G401 (cell line): ENCODE measurements at regions not wholly inside any gene's neighbourhood (a gene's known extent, or its start where the extent isn't known, plus 50 kb on each side); places are given as distances from the start of the nearest gene placed in this dataset.
"Not testable (repeated sequence)": the region's sequence is repeated elsewhere in the genome, so short reads cannot be mapped to it uniquely, and the experiment has no call there.

Source experiments
- DNase-seq: peaks from one replicate; pipeline ENCODE4 v3.0.0-alpha.2; 2015; ENCODE audit warnings: low spot score
- in situ Hi-C: cut with HindIII; loops from 2 replicates; pipeline ENCODE4 v1.10.0; 2016; ENCODE audit warnings: low sequenced_read_pairs, mixed read lengths

DNA sequence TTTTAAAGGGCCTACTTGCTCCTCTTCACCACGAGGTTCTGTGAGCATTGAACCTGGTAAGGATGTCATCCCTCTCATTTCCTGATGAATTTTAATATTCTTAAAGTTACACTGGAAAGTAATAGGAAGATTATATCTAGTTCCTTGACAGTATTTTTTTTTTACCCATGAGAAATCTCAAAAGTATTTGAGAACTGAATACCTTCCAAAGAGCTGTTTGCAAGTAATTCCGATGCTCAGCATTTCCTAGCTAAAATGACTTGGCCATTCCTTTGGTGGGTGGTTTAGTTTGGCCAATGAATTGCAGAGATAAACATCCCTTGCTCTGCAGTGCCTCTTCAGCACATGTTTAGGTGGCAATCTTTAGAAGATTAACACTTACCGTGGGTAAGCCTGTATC, 110.2 kb upstream of the WDR1 start:
- in situ Hi-C loops: no loop called here
- no peak for DNase-seq

DNA sequence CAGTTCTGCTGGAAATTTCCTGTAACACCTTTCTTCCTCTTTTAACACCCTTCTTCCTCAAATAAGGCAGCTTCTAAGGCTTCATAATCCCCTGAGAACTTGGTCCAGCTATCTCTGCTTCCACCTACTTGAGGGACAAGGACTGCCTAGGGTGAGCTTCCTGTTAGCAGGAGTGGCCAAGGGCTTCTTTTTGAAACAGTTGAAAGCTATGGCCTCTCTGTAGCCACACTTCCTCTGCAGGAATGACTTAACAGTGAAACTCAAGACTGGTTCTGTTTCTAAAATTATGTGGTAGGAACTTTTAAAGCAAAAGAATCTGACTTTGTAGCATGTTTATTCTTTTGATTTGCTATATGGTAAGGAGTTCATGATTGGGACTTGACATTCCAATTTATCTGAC, 108.5 kb upstream of the WDR1 start:
- in situ Hi-C loops: no loop called here
- no peak for DNase-seq

DNA sequence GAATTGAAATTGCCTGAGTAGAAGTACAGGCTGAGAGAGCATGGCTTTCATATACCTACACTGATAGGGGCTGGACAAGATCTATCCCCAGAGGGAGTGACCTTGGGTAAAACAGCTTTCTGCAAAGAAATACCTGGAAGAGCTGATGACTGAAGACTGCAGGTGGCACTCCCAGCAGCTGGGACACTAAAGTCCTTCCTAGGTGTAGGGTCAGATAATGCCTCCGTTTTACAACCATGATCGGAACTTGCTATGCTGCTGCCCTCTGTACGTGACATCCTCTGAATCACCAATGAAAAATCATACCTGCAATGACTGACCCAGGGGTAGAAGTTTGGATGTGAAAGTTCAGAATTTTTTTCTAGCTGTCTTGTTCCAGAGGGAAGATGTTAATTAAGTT, 107.2 kb upstream of the WDR1 start:
- no peak for DNase-seq
- in situ Hi-C loops: no loop called here

DNA sequence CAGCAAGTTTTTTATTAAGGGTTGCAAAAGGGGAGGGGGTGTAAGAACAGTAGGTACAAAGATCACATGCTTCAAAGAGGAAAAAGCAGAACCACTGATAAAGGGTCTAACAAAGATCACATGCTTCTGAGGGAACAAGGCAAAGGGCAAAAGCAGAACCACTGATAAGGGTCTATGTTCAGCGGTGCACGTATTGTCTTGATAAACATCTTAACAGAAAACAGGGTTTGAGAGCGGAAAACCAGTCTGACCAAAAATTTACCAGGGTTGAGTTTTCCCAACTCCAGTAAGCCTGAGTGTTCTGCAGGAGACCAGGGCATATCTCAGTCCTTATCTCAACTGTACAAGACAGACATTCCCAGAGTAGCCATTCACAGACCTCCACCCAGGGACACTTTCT, 96.9 kb upstream of the WDR1 start:
- in situ Hi-C loops: not testable (repeated sequence)

DNA sequence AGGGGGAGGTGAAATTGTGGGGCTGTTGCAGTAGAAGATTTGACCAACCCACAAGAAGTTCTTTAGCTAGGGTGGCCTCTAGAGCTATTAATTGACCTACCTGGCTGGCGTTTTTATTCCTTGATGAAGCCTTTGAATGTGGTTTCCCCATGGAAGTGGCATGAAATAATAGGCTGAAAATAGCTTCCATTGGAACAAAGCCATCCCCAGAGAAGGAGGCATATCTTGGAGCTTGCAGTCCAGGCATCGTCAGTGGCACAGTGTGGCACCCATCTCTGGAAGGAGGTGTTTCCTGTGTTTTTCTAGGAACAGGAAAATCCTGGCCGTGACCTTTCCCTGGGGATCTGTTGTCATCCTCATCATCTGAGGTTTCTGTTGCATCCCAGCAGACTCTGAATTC, 96.3 kb upstream of the WDR1 start:
- DNase-seq: no peak
- in situ Hi-C loops: no loop called here

More for the DNA sequence above, 96.9 kb upstream of the WDR1 start:
- not testable (repeated sequence) for DNase-seq

DNA sequence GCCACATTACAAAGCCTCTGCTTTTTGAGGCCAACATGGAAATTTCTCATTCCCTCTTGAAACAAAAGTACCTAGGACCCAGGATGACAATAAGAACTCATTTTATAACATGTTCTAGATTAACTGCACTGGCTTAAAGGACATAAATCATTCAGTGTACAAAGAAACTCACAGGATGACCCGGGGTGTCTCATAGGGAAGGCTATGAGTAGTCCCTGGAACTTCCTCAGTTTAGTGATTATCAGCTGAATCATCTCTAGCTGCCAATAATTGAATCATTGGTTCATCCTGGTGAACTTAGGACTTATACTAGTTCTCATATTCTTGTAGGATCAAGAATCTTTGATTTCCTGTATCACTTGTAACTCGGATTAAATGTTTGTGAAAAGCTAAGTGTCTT, 95.8 kb upstream of the WDR1 start:
- in situ Hi-C loops: no loop called here
- DNase-seq: no peak

DNA sequence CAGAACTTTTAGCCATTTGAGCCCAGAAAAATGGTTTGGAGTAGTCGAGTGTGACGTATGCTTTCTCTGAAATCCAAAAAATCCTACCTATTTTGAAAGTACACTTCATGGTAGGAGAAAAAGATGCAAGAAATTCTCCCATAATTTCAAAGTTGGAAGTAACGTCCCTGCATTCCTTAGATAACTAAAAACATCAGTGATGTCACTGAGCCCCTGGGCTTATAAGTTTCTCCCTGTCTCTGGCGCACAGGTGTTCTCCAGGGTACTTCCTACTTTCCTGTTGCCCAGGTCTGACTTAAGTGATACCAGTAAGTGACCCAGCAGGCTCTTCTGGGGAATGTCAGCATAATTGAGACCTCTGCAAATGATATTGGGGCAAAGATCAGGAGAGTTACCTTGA, 90.5 kb upstream of the WDR1 start:
- DNase-seq: no peak
- in situ Hi-C loops: no loop called here

DNA sequence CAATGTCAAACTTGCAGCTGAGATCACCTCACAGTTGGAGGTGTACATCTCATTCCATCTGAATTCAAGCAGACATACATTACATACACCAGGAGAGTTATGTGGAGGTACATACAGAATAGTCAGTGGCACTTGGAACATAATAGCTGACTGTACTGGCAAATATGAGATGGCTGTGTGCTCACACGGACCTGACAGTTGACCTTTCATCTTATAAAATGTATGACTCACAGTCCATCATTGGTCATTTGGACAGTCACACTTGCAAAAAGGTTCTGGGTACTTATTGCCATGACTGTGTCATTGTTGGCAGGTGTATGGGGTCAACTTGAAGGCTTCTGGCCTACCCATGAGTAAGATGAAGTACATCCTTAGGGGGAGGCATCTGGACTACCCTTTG, 88.6 kb upstream of the WDR1 start:
- DNase-seq: no peak
- in situ Hi-C loops: no loop called here

DNA sequence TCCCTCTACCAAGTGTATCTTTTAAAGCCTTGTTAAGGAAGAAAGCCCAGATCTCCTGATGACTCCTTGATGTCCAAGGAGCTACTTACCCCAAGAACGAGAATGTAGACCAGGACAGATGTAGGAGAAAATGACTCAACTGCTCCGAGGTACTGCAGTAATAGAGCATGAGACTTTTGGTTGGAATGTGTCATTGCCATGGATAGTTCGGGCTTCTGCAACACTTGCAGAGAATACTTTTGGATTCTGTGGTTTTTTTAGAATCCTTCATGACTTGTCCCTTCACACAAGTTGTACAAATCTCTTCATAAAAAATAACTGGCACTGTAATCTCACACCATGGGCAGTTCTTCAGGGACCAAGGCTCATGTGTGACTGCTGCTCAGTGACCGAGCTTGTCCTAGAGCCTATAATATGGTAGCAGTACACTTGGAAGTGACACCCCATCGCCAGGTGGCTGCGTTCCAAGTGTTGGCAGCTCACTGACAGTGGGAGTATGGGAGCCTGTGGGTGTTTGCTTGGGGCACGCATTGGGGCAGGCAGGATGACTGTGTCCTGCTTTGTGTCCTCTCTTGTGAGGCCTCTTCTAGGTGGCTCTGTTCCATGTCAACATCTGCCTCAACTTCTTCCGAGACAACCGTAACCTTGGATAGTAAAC, 87.9 kb upstream of the WDR1 start:
- in situ Hi-C loops: no loop called here
- DNase-seq: no peak

DNA sequence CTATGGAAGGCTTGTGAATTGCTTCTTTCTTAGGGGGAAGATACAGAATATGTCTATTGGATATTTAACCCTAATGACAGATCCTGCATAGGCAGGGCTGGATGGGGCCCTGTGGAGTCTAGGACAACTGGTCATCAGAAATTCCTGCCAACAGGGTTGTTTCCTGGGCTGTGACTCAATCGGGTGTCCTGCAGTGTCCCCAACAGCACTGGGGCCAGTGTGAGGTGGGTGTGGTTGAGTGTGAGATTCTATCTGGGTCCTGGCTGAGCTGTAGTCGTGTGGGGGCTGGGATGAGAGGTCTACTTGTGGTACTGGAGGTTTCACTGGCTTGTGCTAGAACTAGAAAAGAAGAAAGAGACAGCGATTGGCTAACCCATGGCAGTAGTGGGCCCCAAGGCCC, 87.3 kb upstream of the WDR1 start:
- in situ Hi-C loops: no loop called here
- no peak for DNase-seq

DNA sequence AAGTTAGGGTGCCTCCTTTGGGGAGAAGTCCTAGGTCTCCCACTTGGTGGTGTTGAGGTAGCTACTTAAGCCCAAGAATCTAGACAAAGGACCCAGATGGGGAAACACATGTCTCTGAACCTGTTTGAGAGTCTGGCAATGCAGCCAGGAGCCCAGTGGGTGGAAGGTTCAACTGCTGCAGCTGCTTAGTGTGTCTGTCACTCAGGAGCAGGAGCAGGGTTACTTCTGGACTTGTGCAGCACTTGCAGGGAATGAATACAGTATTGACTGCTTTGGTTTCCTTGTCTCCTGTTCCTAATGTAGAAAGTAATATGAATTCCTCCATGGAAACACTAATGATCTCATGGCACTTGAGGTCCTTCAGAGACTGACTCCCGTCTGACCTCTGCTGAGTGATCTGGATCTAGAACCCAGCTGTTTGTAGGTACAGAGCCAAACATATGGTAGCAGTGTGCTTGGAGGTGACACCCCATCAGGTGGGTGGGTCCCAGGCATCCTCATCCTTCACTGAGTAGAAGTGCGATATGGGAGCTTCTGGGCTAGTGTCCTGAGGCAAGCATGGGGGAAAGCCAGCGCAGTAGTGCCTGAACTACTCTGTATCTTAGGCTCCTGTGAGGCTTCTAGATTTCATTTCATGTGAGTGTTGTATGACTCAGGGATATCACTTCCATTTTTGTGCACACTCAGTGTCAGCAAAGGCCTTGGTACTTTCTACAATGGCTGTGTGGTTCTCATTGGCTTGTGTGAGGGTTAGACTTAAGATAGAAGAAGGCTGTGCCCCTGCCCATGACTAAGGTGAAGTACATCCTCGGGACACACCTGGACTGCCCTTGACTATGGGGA, 85.0 kb upstream of the WDR1 start:
- in situ Hi-C loops: no loop called here
- DNase-seq: no peak

DNA sequence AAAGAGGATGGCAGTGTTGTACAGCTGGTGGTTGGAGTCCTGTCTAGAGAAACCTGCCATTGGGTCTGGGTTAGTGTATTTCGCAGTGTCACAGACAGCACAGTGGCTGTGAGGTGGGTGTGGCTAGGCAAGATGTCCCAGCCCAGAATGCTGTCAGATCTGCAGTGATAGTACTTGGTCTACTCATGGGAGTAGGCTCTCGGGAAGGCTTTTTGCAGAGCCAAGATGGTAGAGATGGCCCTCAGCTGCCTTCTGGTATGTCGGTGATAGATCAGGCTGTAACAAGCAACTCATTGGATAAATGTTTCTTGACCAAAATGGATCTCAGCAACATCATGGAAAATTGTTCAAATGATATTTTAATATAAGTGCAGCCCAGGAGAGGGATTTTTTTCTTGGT, 84.3 kb upstream of the WDR1 start:
- in situ Hi-C loops: no loop called here
- DNase-seq: no peak

DNA sequence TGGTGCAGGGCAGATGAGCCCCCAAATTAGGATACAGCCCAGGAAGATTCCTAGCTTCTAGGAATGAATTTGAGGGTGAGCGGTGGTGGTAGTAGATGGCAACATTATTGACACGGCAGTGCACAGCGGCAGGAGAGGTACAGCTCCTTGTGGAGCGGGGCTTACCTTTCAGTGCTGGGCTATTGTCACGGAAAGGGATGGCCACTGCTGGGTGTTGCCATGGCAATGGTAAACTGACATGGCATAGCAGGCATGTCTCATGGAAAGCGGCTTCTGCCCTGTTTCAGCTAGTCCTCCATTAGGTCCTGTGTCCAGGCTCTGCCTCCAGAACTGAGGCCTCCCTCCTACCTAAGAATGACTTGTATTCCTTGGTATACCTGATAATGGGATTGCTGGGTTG, 81.8 kb upstream of the WDR1 start:
- in situ Hi-C loops: loop anchor here (5.0 to 25.0 kb wide), 2 partner anchors 36 to 339 kb away; no protein-coding TSS in a partner anchor
- DNase-seq: no peak

DNA sequence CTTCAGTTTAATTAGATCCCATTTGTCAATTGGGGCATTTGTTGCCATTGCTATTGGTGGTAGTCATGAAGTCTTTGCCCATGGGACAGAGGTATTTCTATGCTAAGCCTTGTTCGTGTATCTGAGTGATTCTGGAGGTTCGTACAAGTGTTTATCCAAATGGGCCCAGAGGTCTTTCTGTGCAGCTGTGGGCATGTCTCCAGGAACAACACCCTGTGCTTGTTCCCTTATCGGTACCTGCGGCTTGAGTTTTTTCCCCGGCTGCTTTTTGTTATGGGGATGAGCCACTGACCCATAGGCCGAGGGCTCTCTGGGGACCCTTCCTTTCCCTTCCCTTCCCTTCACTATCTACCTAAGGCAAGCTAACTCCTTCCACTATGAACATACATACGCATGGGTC, 81.4 kb upstream of the WDR1 start:
- in situ Hi-C loops: loop anchor here (5.0 to 25.0 kb wide), 2 partner anchors 36 to 339 kb away; no protein-coding TSS in a partner anchor
- no peak for DNase-seq

DNA sequence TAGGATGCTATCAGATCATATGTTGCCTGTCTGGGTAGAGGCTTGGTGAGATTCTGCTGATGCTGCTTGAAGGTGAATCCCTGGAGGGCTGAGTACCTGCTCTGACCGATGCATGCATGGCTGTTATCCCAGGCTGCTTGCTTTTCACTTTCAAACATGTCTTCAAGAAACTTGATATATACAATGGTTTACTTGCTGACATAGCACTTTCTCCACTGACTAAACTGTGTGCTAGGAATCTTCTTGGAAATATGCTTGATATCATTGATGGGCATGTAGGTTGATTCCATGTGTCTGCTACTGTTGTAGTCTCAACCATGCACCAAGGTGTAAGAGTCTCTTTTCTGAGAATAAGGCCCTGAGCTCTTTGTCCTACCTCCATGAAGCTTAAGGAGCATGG, 79.6 kb upstream of the WDR1 start:
- no peak for DNase-seq
- in situ Hi-C loops: loop anchor here (5.0 to 25.0 kb wide), 2 partner anchors 34 to 341 kb away; no protein-coding TSS in a partner anchor

DNA sequence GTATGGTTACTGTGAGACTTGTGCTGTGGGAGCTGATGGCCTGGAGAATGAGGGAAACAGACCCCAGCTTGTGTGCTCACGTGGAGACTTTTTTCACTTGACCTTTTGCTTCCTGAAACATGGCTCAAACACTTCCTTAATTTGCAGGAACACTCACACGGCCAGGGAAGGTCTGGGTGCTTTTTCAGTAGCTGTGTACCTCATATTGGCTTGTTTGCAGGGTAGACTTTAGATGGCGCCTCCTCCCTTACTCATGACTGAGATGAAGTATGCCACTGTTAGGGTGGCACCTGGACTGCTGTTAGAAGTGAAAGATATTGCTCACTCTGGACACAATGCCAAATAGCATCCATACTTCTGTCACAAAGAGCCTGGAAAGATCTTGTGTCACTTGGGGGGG, 75.7 kb upstream of the WDR1 start:
- DNase-seq: no peak
- in situ Hi-C loops: loop anchor here (25.0 kb wide), 1 partner anchor 345 kb away; no protein-coding TSS in a partner anchor

DNA sequence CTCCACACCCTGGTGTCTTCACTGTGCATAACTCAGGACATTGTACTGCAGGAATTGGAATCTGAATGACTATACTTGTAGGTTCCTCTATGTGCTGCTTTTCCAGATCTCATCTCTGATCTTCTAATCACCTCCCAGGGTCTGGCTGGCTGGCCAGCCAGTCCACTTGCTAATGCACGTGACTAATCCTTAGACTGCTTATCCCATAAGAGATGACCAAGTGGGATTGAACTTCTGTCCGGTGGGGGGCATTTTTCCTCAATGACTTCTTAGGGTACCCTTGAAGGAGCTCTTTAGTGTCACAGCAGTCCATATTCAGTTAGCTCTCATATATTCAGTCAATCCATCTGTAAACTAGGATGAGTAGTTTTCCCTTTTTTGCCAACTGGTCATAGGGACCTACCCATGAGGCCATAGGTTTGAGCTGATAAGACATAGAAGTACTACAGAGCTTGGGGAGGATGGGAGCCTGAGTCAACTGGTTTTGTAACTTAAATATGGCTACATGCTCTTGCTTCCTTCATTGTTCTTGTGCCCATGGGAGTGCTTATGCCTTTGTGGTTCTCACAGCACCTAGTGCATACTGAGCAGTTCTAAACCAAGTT, 71.9 kb upstream of the WDR1 start:
- in situ Hi-C loops: loop anchor here (25.0 kb wide), 1 partner anchor 349 kb away; no protein-coding TSS in a partner anchor
- DNase-seq: no peak

DNA sequence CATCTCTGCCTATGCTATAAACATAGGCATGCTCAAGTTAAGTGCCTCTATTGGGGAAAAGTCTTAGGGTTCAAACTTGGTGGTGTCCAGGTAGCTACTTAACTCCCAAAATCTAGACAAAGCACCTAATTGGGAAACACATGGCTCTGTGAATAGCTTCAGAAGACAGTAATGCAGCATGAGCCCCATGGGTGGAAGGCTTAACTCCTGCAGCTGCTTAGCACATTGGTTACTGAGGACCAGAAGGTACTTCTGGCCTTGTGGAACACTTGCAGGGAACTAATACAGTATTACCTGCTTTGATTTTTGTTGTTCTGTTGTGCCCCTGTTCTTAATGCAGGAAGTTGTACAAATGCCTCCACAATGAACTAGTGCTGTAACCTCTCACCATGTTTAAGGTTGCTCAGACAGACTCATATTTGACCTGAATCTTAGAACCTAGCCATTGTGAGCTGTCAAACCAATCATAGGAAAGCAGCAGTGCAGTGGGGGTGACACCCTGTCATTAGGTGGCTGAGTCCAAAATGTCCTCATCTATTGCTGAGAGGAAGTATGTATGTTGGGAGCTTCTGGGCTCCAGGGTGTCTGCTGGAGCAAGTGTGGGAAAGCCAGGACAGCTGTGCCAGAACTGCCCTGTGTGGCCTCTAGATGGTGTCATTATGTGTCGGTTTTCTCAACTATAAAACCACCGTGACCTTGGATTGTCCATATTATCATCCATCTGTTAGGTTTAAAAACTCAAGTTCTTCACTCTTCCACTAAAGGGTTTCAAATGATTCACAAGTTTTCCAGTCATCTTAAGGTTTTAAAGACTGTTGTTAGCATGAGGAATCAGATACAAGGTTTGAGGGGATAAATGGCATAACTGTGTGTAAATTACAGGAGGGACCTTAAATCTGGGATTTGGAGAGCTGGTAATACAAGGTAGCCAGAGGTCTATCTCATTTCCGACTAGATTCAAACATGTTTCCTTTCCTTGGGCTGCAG, 69.9 kb upstream of the WDR1 start:
- no peak for DNase-seq
- in situ Hi-C loops: loop anchor here (25.0 kb wide), 1 partner anchor 351 kb away; no protein-coding TSS in a partner anchor
